Astrocyte (in vitro differentiated cells and primary cell): ENCODE measurements at regions not wholly inside any gene's neighbourhood (a gene's known extent, or its start where the extent isn't known, plus 50 kb on each side); places are given as distances from the start of the nearest gene placed in this dataset.

Source experiments
- DNase-seq: peaks from one replicate; pipeline ENCODE4 v3.0.0-alpha.2; 2010; ENCODE audit warnings: low read depth
- FAIRE-seq: peaks from 2 replicates; lab custom pipeline; 2011; peaks lifted over from hg19 to GRCh38; lab: Jason Lieb, UNC
- H2AFZ ChIP-seq: 2 replicates; pipeline ENCODE4 v1.6.0; 2012; ENCODE audit warnings: low read depth, low read length, inconsistent platforms
- H3K27ac ChIP-seq: 2 replicates; pipeline ENCODE4 v1.5.1; 2011; ENCODE audit warnings: low read depth, low read length, inconsistent platforms
- H3K27me3 ChIP-seq: 2 replicates; pipeline ENCODE4 v1.6.0; 2011; ENCODE audit warnings: low read length, inconsistent platforms; ENCODE audit not compliant: insufficient read depth
- H3K36me3 ChIP-seq: 2 replicates; pipeline ENCODE4 v1.5.1; 2011; ENCODE audit warnings: low read length, inconsistent platforms; ENCODE audit not compliant: insufficient read depth
- H3K4me1 ChIP-seq: 2 replicates; pipeline ENCODE4 v1.5.1; 2011; ENCODE audit warnings: low read length, inconsistent platforms; ENCODE audit not compliant: insufficient read depth
- H3K4me2 ChIP-seq: 2 replicates; pipeline ENCODE4 v1.6.0; 2012; ENCODE audit warnings: low read length, inconsistent platforms
- H3K4me3 ChIP-seq: 2 replicates; pipeline ENCODE4 v1.5.1; 2011; ENCODE audit warnings: low read depth, mild to moderate bottlenecking, low read length, inconsistent platforms; ENCODE audit not compliant: insufficient read depth
- H3K79me2 ChIP-seq: 2 replicates; pipeline ENCODE4 v1.6.0; 2012; ENCODE audit warnings: mild to moderate bottlenecking, low read length, inconsistent platforms; ENCODE audit not compliant: insufficient read depth
- H3K9ac ChIP-seq: 2 replicates; pipeline ENCODE4 v1.6.0; 2012; ENCODE audit warnings: mild to moderate bottlenecking, low read length, inconsistent platforms
- H3K9me3 ChIP-seq: 2 replicates; pipeline ENCODE4 v1.5.1; 2012; ENCODE audit warnings: low read depth, mild to moderate bottlenecking, low read length, inconsistent platforms; ENCODE audit not compliant: insufficient read depth
- H4K20me1 ChIP-seq: 2 replicates; pipeline ENCODE4 v1.6.0; 2012; ENCODE audit warnings: low read length, inconsistent platforms; ENCODE audit not compliant: insufficient read depth
- H3K27ac Mint-ChIP-seq: one replicate; pipeline ENCODE4 v1.8.0; 2021; ENCODE audit warnings: mild to moderate bottlenecking, mixed read lengths; ENCODE audit not compliant: unreplicated experiment
- H3K27me3 Mint-ChIP-seq: one replicate; pipeline ENCODE4 v1.8.0; 2021; ENCODE audit warnings: low read depth, mixed read lengths; ENCODE audit not compliant: unreplicated experiment
- H3K36me3 Mint-ChIP-seq: one replicate; pipeline ENCODE4 v1.8.0; 2021; ENCODE audit warnings: low read depth, mixed read lengths; ENCODE audit not compliant: unreplicated experiment
- H3K4me1 Mint-ChIP-seq: one replicate; pipeline ENCODE4 v1.8.0; 2021; ENCODE audit warnings: low read depth, mixed read lengths; ENCODE audit not compliant: unreplicated experiment
- H3K4me3 Mint-ChIP-seq: one replicate; pipeline ENCODE4 v1.8.0; 2021; ENCODE audit warnings: mild to moderate bottlenecking, moderate library complexity, mixed read lengths; ENCODE audit not compliant: unreplicated experiment
- H3K9me3 Mint-ChIP-seq: one replicate; pipeline ENCODE4 v1.8.0; 2021; ENCODE audit warnings: mild to moderate bottlenecking, mixed read lengths; ENCODE audit not compliant: unreplicated experiment
- EZH2 ChIP-seq: IDR thresholded peaks from 2 replicates; pipeline ENCODE4 v1.6.1; 2012; ENCODE audit warnings: mild to moderate bottlenecking, low read length, inconsistent platforms; ENCODE audit not compliant: insufficient read depth
- TF ChIP-seq, protein P1 (sequence below): IDR thresholded peaks from 2 replicates; pipeline ENCODE4 v1.5.1; 2011; ENCODE audit warnings: low read depth, mild to moderate bottlenecking, inconsistent platforms, low read length, moderate library complexity; ENCODE audit not compliant: insufficient read depth

DNA sequence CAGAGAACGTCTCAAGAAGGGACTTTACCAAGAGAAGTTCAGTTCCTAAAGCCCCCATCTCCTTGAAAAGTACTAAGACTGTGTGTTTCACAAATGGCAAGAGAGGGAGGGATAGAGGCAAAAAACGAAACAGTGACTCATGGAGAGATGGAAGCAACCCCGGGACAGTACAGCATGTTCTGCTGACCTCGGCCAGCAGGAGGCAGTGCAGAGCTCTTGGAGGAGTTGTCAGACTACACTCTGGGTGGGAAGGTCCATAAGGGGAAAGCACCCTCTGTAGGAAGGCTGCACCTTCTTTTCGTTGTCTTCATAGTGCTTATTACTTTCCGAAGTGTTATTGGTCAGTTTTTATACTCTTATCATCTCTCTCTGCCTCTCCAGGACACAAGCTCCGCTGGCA lies 525.2 kb upstream of the CCDC196 start:
- no peak overlapping the region for H3K4me3 ChIP-seq
- peak; percentile 4 for DNase-seq
- H3K79me2 ChIP-seq: no peaks in the 10 kb centered on the region
- no peaks in the 10 kb centered on the region for H4K20me1 ChIP-seq
- no peak overlapping the region for H2AFZ ChIP-seq
- TF ChIP-seq EZH2: no peak
- TF ChIP-seq, protein P1, sequence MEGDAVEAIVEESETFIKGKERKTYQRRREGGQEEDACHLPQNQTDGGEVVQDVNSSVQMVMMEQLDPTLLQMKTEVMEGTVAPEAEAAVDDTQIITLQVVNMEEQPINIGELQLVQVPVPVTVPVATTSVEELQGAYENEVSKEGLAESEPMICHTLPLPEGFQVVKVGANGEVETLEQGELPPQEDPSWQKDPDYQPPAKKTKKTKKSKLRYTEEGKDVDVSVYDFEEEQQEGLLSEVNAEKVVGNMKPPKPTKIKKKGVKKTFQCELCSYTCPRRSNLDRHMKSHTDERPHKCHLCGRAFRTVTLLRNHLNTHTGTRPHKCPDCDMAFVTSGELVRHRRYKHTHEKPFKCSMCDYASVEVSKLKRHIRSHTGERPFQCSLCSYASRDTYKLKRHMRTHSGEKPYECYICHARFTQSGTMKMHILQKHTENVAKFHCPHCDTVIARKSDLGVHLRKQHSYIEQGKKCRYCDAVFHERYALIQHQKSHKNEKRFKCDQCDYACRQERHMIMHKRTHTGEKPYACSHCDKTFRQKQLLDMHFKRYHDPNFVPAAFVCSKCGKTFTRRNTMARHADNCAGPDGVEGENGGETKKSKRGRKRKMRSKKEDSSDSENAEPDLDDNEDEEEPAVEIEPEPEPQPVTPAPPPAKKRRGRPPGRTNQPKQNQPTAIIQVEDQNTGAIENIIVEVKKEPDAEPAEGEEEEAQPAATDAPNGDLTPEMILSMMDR: peak; percentile 46
- H3K9me3 ChIP-seq: peaks cover 3% of the 10 kb centered on the region
- no peaks in the 10 kb centered on the region for H3K36me3 ChIP-seq
- peaks cover 16% of the 10 kb centered on the region for H3K27me3 ChIP-seq
- FAIRE-seq: no peak
- H3K27ac Mint-ChIP-seq: no peak overlapping the region
- no peaks in the 10 kb centered on the region for H3K4me1 Mint-ChIP-seq
- no peak overlapping the region for H3K4me3 Mint-ChIP-seq
- peaks cover 3% of the 10 kb centered on the region for H3K27me3 Mint-ChIP-seq
- no peaks in the 10 kb centered on the region for H3K36me3 Mint-ChIP-seq
- no peak overlapping the region for H3K4me2 ChIP-seq
- no peak overlapping the region for H3K27ac ChIP-seq
- H3K9me3 Mint-ChIP-seq: no peaks in the 10 kb centered on the region
- H3K9ac ChIP-seq: no peak overlapping the region
- H3K4me1 ChIP-seq: no peaks in the 10 kb centered on the region

DNA sequence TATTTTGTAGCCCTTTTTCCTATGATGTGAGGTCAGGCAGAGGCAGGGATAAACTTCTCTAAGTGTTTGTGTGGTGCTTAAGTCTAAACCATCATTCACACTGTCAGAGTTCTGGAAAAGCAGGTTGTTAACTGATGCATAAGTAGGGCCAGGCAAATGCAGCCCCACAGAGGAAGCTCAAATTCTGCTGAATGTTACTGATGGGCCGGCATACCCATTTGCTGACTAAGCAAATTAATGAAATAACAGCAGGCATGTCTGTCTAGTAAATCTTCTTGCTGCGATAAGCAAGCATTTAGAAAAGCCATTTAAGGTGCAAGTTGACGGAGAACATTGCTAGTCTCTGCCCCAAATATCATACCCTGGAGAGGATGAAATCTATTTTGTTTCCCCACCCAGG lies 523.2 kb upstream of the CCDC196 start:
- Histone ChIP-seq H3K27ac (no peak overlapping the region), H3K9me3 (peaks cover 3% of the 10 kb centered on the region), H4K20me1 (no peaks in the 10 kb centered on the region), H3K79me2 (no peaks in the 10 kb centered on the region), H2AFZ (no peak overlapping the region), H3K36me3 (no peaks in the 10 kb centered on the region), H3K4me1 (no peaks in the 10 kb centered on the region), H3K27me3 (peaks cover 16% of the 10 kb centered on the region), H3K4me3 (no peak overlapping the region), H3K4me2 (no peak overlapping the region), H3K9ac (no peak overlapping the region)
- TF ChIP-seq, protein P1: no peak
- TF ChIP-seq EZH2: no peak
- H3K36me3 Mint-ChIP-seq: no peaks in the 10 kb centered on the region
- peaks cover 3% of the 10 kb centered on the region for H3K27me3 Mint-ChIP-seq
- H3K9me3 Mint-ChIP-seq: no peaks in the 10 kb centered on the region
- H3K27ac Mint-ChIP-seq: no peak overlapping the region
- peak; percentile 13 for FAIRE-seq
- H3K4me1 Mint-ChIP-seq: no peaks in the 10 kb centered on the region
- no peak for DNase-seq
- H3K4me3 Mint-ChIP-seq: no peak overlapping the region

- no peak for FAIRE-seq
- no peak overlapping the region for H3K9ac ChIP-seq
- Mint-ChIP-seq H3K27ac (no peak overlapping the region), H3K4me1 (no peaks in the 10 kb centered on the region), H3K36me3 (no peaks in the 10 kb centered on the region), H3K27me3 (peaks cover 3% of the 10 kb centered on the region), H3K9me3 (no peaks in the 10 kb centered on the region), H3K4me3 (no peak overlapping the region)
- H3K79me2 ChIP-seq: no peaks in the 10 kb centered on the region
- H2AFZ ChIP-seq: no peak overlapping the region
- no peaks in the 10 kb centered on the region for H3K4me1 ChIP-seq
- no peak for DNase-seq
- no peaks in the 10 kb centered on the region for H3K36me3 ChIP-seq
- H4K20me1 ChIP-seq: no peaks in the 10 kb centered on the region
- H3K9me3 ChIP-seq: peaks cover 3% of the 10 kb centered on the region
- H3K4me2 ChIP-seq: no peak overlapping the region
- H3K27ac ChIP-seq: no peak overlapping the region
- TF ChIP-seq, protein P1: no peak
- no peak for TF ChIP-seq EZH2
- peaks cover 16% of the 10 kb centered on the region for H3K27me3 ChIP-seq
- H3K4me3 ChIP-seq: no peak overlapping the region
These were observed 521.8 kb upstream of the CCDC196 start for GRCh38 chr14:65964366-65964765.
